H1 (cell line): ENCODE measurements at regions not wholly inside any gene's neighbourhood (a gene's known extent, or its start where the extent isn't known, plus 50 kb on each side); places are given as distances from the start of the nearest gene placed in this dataset.

Experiments
- CTCF ChIA-PET: fragments of 300-600 bp; sonication (Branson Sonifier 250); formaldehyde crosslinking; loops from one replicate; lab custom pipeline; 2021; ENCODE audit not compliant: partially characterized antibody; lab: Charles Lee
- POLR2A ChIA-PET: fragments of 300-600 bp; sonication (Branson Sonifier 250); formaldehyde crosslinking; loops from one replicate; lab custom pipeline; 2021; ENCODE audit warnings: inconsistent platforms; ENCODE audit not compliant: partially characterized antibody; lab: Charles Lee
- DNase-seq, 2 experiments: peaks; one replicate each; pipeline versions ENCODE4 v3.0.0 to v3.0.0-alpha.2; 2010 to 2022; ENCODE audit warnings: low spot score in 2 of 2, low read depth in 1 of 2, mixed read lengths in 1 of 2
- FAIRE-seq: peaks from 2 replicates; lab custom pipeline; 2011; peaks lifted over from hg19 to GRCh38; lab: Jason Lieb, UNC
- H2AFZ ChIP-seq: 2 replicates; pipeline ENCODE4 v1.8.1; 2012; ENCODE audit warnings: low read length, inconsistent platforms
- H2AK5ac ChIP-seq: 2 replicates; pipeline ENCODE4 v1.6.1; 2013; ENCODE audit warnings: low read depth, low read length
- H2BK120ac ChIP-seq: replicated peaks from 2 replicates; pipeline ENCODE3; 2013; ENCODE audit warnings: low read depth, low read length, inconsistent platforms
- H2BK12ac ChIP-seq: 2 replicates; pipeline ENCODE4 v1.6.1; 2013; ENCODE audit warnings: low read depth, low read length
- H2BK15ac ChIP-seq: 2 replicates; pipeline ENCODE4 v1.6.1; 2013; ENCODE audit warnings: low read length
- H2BK20ac ChIP-seq: 2 replicates; pipeline ENCODE4 v1.6.1; 2013; ENCODE audit warnings: low read length
- H2BK5ac ChIP-seq: 2 replicates; pipeline ENCODE4 v1.6.1; 2013; ENCODE audit warnings: low read depth, low read length
- H3K14ac ChIP-seq: 2 replicates; pipeline ENCODE4 v1.6.1; 2013; ENCODE audit warnings: inconsistent platforms; ENCODE audit not compliant: insufficient read length
- H3K18ac ChIP-seq: 2 replicates; pipeline ENCODE4 v1.6.1; 2013; ENCODE audit warnings: low read length; ENCODE audit errors: extremely low read depth
- H3K23ac ChIP-seq: 2 replicates; pipeline ENCODE4 v1.6.1; 2013; ENCODE audit warnings: inconsistent platforms; ENCODE audit not compliant: insufficient read length
- H3K23me2 ChIP-seq: 2 replicates; pipeline ENCODE4 v1.6.1; 2013; ENCODE audit warnings: low read depth, low read length
- H3K27ac ChIP-seq: 2 replicates; pipeline ENCODE4 v1.6.1; 2011; ENCODE audit warnings: low read depth, low read length, inconsistent platforms
- H3K27me3 ChIP-seq, 4 experiments: replicated peaks in 1 of 4; 1 replicate in 1 of 4; 2 replicates in 3 of 4; pipeline versions ENCODE4 v1.6.1 to v1.8.1; 2011 to 2013; ENCODE audit warnings: low read length in 3 of 4, mild to moderate bottlenecking in 3 of 4, inconsistent platforms in 2 of 4, mixed read lengths in 2 of 4, moderate library complexity in 1 of 4; ENCODE audit not compliant: control insufficient read depth in 3 of 4, insufficient read depth in 3 of 4; ENCODE audit errors: extremely low read depth in 1 of 4
- H3K36me3 ChIP-seq, 4 experiments: 2 replicates each; pipeline versions ENCODE4 v1.6.1 to v1.8.1; 2011 to 2013; ENCODE audit warnings: mild to moderate bottlenecking in 4 of 4, low read length in 3 of 4, moderate library complexity in 2 of 4, control low read depth in 1 of 4, inconsistent platforms in 1 of 4; ENCODE audit not compliant: insufficient read depth in 4 of 4, control insufficient read depth in 2 of 4
- H3K4ac ChIP-seq: replicated peaks from 2 replicates; pipeline ENCODE3; 2013; ENCODE audit warnings: low read length, low read depth, mixed read lengths, inconsistent platforms; ENCODE audit not compliant: insufficient read length
- H3K4me1 ChIP-seq, 4 experiments: replicated peaks in 1 of 4; 1 replicate in 1 of 4; 2 replicates in 3 of 4; pipeline versions ENCODE4 v1.6.1 to v1.8.1; 2011 to 2013; ENCODE audit warnings: low read length in 3 of 4, inconsistent platforms in 2 of 4, mixed read lengths in 1 of 4; ENCODE audit not compliant: insufficient read depth in 4 of 4, control insufficient read depth in 3 of 4
- H3K4me2 ChIP-seq, 2 experiments: 2 replicates each; pipeline versions ENCODE4 v1.6.1 to v1.8.1; 2011 to 2013; ENCODE audit warnings: low read depth in 2 of 2, low read length in 2 of 2, control low read depth in 1 of 2, inconsistent platforms in 1 of 2, mild to moderate bottlenecking in 1 of 2; ENCODE audit not compliant: insufficient read depth in 1 of 2
- H3K4me3 ChIP-seq, 4 experiments: fragments of 200-600, 300-600 bp in 1 of 4; sonication (generic), shearing (Covaris generic), sonication (Bioruptor Twin) in 1 of 4; 2 replicates each; pipeline versions ENCODE4 v1.5.1 to v1.8.1; 2011 to 2016; ENCODE audit warnings: low read length in 4 of 4, low read depth in 3 of 4, control low read depth in 2 of 4, inconsistent platforms in 2 of 4, mild to moderate bottlenecking in 2 of 4, mixed read lengths in 1 of 4, moderate library complexity in 1 of 4; ENCODE audit not compliant: insufficient read depth in 2 of 4; ENCODE audit errors: extremely low read depth in 1 of 4
- H3K56ac ChIP-seq: replicated peaks from 2 replicates; pipeline ENCODE3; 2013; ENCODE audit warnings: low read depth, mild to moderate bottlenecking, mixed read lengths, low read length, inconsistent platforms; ENCODE audit not compliant: insufficient read length
- H3K79me1 ChIP-seq: 2 replicates; pipeline ENCODE4 v1.6.1; 2013; ENCODE audit warnings: low read depth, low read length, control low read depth
- H3K79me2 ChIP-seq, 2 experiments: 2 replicates each; pipeline versions ENCODE4 v1.6.1 to v1.8.1; 2012 to 2013; ENCODE audit warnings: low read length in 2 of 2, mild to moderate bottlenecking in 2 of 2, inconsistent platforms in 1 of 2; ENCODE audit not compliant: insufficient read depth in 2 of 2, control insufficient read depth in 1 of 2
- H3K9ac ChIP-seq, 4 experiments: replicated peaks in 1 of 4; 1 replicate in 1 of 4; 2 replicates in 3 of 4; pipeline versions ENCODE4 v1.6.1 to v1.8.1; 2011 to 2013; ENCODE audit warnings: low read depth in 3 of 4, low read length in 3 of 4, control low read depth in 2 of 4, mild to moderate bottlenecking in 2 of 4, moderate library complexity in 2 of 4, inconsistent platforms in 1 of 4; ENCODE audit errors: extremely low read depth in 1 of 4
- H3K9me3 ChIP-seq, 2 experiments: 2 replicates each; pipeline versions ENCODE4 v1.6.1 to v1.8.1; 2012 to 2013; ENCODE audit warnings: mild to moderate bottlenecking in 2 of 2, moderate library complexity in 2 of 2, control low read depth in 1 of 2, inconsistent platforms in 1 of 2, low read depth in 1 of 2, low read length in 1 of 2, mixed read lengths in 1 of 2; ENCODE audit not compliant: insufficient read depth in 2 of 2
- H4K20me1 ChIP-seq, 2 experiments: replicated peaks in 1 of 2; 2 replicates each; pipeline versions ENCODE3 to v1.8.1; 2011 to 2013; ENCODE audit warnings: inconsistent platforms in 2 of 2, low read length in 2 of 2, mild to moderate bottlenecking in 1 of 2; ENCODE audit not compliant: insufficient read depth in 2 of 2, control insufficient read depth in 1 of 2
- H4K5ac ChIP-seq: 2 replicates; pipeline ENCODE4 v1.6.1; 2013; ENCODE audit warnings: low read length, low read depth, mixed read lengths, inconsistent platforms; ENCODE audit not compliant: insufficient read length
- H4K8ac ChIP-seq: 2 replicates; pipeline ENCODE4 v1.8.0; 2013; ENCODE audit warnings: mild to moderate bottlenecking, moderate library complexity, low read length, inconsistent platforms; ENCODE audit not compliant: insufficient read depth; ENCODE audit errors: extremely low read depth
- H4K91ac ChIP-seq: replicated peaks from 2 replicates; pipeline ENCODE3; 2013; ENCODE audit warnings: low read length, mixed read lengths, inconsistent platforms; ENCODE audit not compliant: insufficient read length
- CHD1 ChIP-seq: IDR thresholded peaks from 2 replicates; pipeline ENCODE4 v1.6.1; 2012; ENCODE audit warnings: low read depth, low read length, improper control_type of control experiment
- CTBP2 ChIP-seq: IDR thresholded peaks from 2 replicates; pipeline ENCODE4 v1.7.0; 2011; ENCODE audit warnings: borderline replicate concordance, mild to moderate bottlenecking, moderate library complexity, mixed read lengths, low read length; ENCODE audit not compliant: insufficient read depth, insufficient read length
- FOSL1 ChIP-seq: IDR thresholded peaks from 2 replicates; pipeline ENCODE4 v1.6.1; 2011; ENCODE audit warnings: mild to moderate bottlenecking, low read depth, low read length, moderate library complexity; ENCODE audit not compliant: insufficient read depth
- HDAC2 ChIP-seq, 2 experiments: fragments of 300-600 bp in 1 of 2; sonication (generic) in 1 of 2; IDR thresholded peaks; 2 replicates each; pipeline ENCODE4 v1.6.1; 2011 to 2012; ENCODE audit warnings: low read depth in 2 of 2, low read length in 2 of 2, mild to moderate bottlenecking in 2 of 2, moderate library complexity in 2 of 2, borderline replicate concordance in 1 of 2, inconsistent platforms in 1 of 2
- HDAC6 ChIP-seq: IDR thresholded peaks from one replicate; pipeline ENCODE4 v1.7.1; 2012; ENCODE audit warnings: low read depth, mild to moderate bottlenecking, inconsistent platforms, low read length, moderate library complexity
- JUND ChIP-seq: IDR thresholded peaks from 2 replicates; pipeline ENCODE4 v1.6.1; 2011; ENCODE audit warnings: mild to moderate bottlenecking, improper control_type of control experiment, low read length
- RBBP5 ChIP-seq: IDR thresholded peaks from 2 replicates; pipeline ENCODE4 v1.7.1; 2012; ENCODE audit warnings: low read depth, mild to moderate bottlenecking, inconsistent platforms, low read length, moderate library complexity, borderline replicate concordance
- SP2 ChIP-seq: IDR thresholded peaks from 2 replicates; pipeline ENCODE4 v1.6.1; 2012; ENCODE audit warnings: mild to moderate bottlenecking, low read length, inconsistent platforms
- WGBS, 2 experiments: shearing (Covaris generic) in 1 of 2; methylation state at CpG; one replicate each; pipeline versions ENCODE4 v1.1.6 to v1.1.7; 2013 to 2015; ENCODE audit warnings: low lambda C conversion rate in 2 of 2, mixed read lengths in 2 of 2, inconsistent platforms in 1 of 2, low coverage in 1 of 2, missing lambda C conversion rate in 1 of 2; ENCODE audit not compliant: insufficient replicate concordance in 2 of 2, insufficient coverage in 1 of 2, insufficient read length in 1 of 2; ENCODE audit errors: extremely low coverage in 1 of 2, missing lambda C conversion rate in 1 of 2; 5-methylcytosine and 5-hydroxymethylcytosine counted together
- TF ChIP-seq, protein P1 (sequence below): IDR thresholded peaks from 2 replicates; pipeline ENCODE4 v1.6.1; 2012; ENCODE audit warnings: inconsistent platforms

DNA sequence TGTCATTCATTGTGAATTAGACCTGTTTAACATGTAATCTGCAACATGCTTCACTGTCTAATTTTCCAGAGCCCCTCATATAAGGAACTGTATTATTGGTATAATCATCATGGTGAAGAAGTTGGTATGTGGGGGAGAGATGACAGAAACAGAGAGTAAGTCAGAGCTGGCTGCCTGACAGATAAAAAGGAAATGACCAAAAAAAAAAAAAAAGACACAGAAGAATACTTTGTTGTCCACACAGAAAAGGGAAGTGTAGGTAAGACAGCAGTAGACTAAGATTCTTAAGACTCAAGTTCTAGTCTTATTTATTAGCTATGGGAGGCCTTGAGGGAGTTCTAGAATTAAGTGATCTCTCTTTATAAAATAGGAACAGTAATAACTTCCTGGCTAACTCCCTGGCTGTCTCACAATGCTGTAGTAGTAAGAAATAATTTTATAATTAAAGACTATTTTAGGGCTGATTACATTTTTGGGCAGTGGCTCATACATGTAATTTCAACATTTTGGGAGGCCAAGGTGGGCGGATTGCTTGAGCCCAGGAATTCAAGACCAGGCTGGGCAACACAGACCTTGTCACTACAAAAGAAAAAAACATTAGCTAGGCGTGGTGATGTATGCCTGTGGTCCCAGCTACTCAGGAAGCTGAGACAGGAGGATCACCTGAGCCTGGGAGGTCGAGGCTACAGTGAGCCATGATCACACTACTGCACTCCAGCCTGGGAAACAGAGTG is 102.5 kb downstream of the PRL start:
- H3K36me3 ChIP-seq, result peaks cover 0 to 6% (median 0%) of the 10 kb centered on the region in 4 experiments; a peak in 3 of 8 replicates
- TF ChIP-seq HDAC6, result no peak
- no peak for TF ChIP-seq RBBP5
- TF ChIP-seq FOSL1, result no peak
- TF ChIP-seq HDAC2 (IDR thresholded peaks at IDR 0.05; ENCODE audit: borderline replicate concordance in 1 of 2, low read depth in 2 of 2, low read length in 2 of 2), result no peak
- no peak for TF ChIP-seq CTBP2
- TF ChIP-seq JUND, result no peak
- TF ChIP-seq, protein P1, sequence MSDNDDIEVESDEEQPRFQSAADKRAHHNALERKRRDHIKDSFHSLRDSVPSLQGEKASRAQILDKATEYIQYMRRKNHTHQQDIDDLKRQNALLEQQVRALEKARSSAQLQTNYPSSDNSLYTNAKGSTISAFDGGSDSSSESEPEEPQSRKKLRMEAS, result no peak
- TF ChIP-seq SP2, result no peak
- no peak for TF ChIP-seq CHD1

More for the DNA sequence above, 102.5 kb downstream of the PRL start:
- no peaks in the 10 kb centered on the region for H3K27me3 ChIP-seq
- H3K4me1 ChIP-seq, result 0 out of 7 replicates have a peak, but pooled peaks cover 0 to 2% (median 0%) of the 10 kb centered on the region in 4 experiments
- H2BK15ac ChIP-seq, result no peak overlapping the region
- H4K5ac ChIP-seq, result no peak overlapping the region
- no peak overlapping the region for H3K27ac ChIP-seq
- H3K79me1 ChIP-seq, result no peaks in the 10 kb centered on the region
- no peak for DNase-seq
- no peak overlapping the region for H3K4ac ChIP-seq
- ChIA-PET POLR2A (no interaction called here), CTCF (interaction anchor here (0.7 kb wide), 1 partner anchor 42 kb away, joined by 5 read pairs; no protein-coding TSS in a partner anchor)
- no peak overlapping the region for H4K91ac ChIP-seq
- H3K4me3 ChIP-seq, result no peak overlapping the region
- H2AFZ ChIP-seq, result no peak overlapping the region
- no peak overlapping the region for H3K14ac ChIP-seq
- no peak overlapping the region for H3K23ac ChIP-seq
- H3K9ac ChIP-seq, result no peak overlapping the region
- WGBS, 2 experiments, result 79% methylated on average over 3 of the region's 3 CpGs; no CpG with 5 or more reads in 1 of the 2 experiments
- no peak overlapping the region for H2BK120ac ChIP-seq
- no peak overlapping the region for H3K56ac ChIP-seq
- no peak overlapping the region for H3K4me2 ChIP-seq
- no peaks in the 10 kb centered on the region for H4K20me1 ChIP-seq
- H2BK5ac ChIP-seq, result no peak overlapping the region
- H3K23me2 ChIP-seq, result no peaks in the 10 kb centered on the region
- H3K9me3 ChIP-seq, result no peaks in the 10 kb centered on the region
- H2BK20ac ChIP-seq, result no peak overlapping the region
- H3K18ac ChIP-seq, result no peak overlapping the region
- no peak overlapping the region for H2BK12ac ChIP-seq
- no peaks in the 10 kb centered on the region for H3K79me2 ChIP-seq
- no peak overlapping the region for H4K8ac ChIP-seq
- no peak overlapping the region for H2AK5ac ChIP-seq
- FAIRE-seq, result no peak
